HG03457 (cell line): ENCODE measurements at regions not wholly inside any gene's neighbourhood (a gene's known extent, or its start where the extent isn't known, plus 50 kb on each side); places are given as distances from the start of the nearest gene placed in this dataset.

Experiments used
- ATAC-seq: cut with Tn5 transposase; IDR thresholded peaks from one replicate; pipeline ENCODE4 v1.9.1; 2021; ENCODE audit warnings: moderate number of reproducible peaks; ENCODE audit not compliant: unreplicated experiment

GRCh38 chr5:159735749-159736660 lies 180.3 kb upstream of the ADRA1B start:
- ATAC-seq, result no peak

DNA sequence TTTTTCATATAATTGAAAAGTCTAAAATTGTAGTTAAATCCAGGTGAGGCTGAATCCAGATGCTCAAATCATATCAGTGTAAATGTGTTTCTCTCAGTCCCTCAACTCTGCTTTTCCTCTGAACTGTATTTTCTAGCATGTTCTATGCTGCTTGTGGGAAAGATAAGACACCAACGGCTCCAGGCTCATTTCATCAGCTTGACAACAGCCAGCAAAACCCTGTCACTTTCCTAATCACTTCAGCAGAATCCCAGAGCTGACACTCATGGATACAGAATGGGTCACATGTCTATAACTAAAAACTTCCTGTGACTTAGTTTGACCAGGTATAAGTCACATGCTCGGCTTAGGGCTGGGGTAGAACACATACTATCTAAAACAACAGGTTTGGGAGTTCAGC lies 179.4 kb upstream of the ADRA1B start:
- no peak for ATAC-seq

- no peak for ATAC-seq
Measured at GRCh38 chr5:159737263-159737662, 179.0 kb upstream of the ADRA1B start.

DNA sequence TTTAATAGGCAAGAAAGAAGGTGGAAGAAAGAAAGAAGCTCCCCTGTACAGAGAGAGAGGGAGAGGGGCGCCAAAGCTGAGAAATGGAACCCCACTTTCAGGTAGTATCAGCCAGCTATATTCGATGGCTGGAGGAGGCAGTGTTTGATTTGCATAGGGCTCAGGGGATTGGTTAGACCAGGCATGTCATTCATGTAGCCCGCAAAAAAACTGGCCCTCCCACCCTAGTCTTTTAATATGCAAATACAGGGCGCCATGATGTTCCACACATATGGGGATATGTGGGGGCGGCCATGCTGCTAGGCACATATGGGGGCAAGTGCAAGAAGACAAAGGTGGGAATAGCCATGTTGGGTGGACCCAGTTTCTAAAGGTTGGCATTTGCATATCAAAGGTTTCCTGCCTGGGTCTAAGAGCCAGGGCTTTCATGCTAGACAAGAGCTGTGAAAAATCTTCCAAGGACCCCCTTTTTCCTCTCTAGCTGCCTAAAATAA lies 174.4 kb upstream of the ADRA1B start:
- no peak for ATAC-seq

DNA sequence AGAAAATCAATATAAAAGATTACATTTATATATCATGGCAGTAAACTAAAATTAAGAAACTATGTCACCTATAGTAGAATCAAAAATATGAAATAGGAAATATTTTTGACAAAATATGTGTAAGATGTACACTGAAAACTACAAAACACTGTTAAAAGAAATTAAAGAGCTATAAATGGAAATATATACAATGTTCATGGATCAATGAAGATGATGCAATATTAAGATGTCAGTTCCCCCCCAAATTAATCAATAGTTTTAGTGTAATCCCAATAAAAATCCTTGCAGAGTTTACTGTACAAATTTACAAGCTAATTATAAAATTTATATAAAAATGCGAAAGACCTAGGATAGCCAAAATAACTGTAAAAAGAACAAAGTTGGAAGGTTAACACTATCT lies 173.0 kb upstream of the ADRA1B start:
- ATAC-seq, result no peak

DNA sequence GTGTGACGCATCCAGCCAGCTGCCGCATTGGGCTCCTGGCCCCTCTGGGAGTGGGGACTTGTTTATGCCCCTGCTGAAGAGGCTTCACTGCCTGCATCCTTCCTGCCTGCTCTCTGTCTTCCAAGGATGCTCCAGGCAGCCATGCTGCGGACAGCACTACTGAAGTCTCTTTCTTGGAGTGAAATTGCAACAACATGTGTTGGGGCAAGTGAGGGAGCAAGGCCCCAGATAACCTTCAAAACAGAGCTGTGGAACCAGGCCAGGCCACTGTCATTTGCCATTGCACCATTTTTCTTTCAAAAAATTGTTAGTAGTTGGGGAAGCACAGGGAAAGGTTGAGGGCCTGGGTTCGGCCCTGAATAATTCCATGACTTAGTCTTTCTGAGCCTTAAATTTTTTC lies 169.6 kb upstream of the ADRA1B start:
- no peak for ATAC-seq

- no peak for ATAC-seq
Measured at GRCh38 chr5:159749146-159749545, 167.1 kb upstream of the ADRA1B start.

- no peak for ATAC-seq
Measured at GRCh38 chr5:159750226-159750625, 166.1 kb upstream of the ADRA1B start.

DNA sequence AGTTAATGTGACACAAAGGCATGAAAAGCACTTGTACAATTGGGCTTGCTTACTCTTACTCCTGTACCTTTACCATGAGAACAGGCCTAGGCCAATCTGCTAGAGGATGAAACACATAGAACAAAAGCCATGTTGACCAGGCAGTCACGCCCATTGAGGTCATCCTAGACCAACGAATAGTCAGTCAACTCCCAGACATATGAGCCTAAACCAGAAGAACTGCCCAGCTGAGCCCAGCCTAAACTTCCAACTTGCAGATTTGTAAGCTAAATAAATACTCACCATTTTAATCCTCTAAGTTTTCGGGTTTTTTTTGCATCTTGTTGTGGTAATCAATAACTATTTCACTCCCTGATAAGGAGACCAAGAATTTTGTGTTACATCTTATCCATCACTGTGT lies 164.8 kb upstream of the ADRA1B start:
- ATAC-seq, result no peak

DNA sequence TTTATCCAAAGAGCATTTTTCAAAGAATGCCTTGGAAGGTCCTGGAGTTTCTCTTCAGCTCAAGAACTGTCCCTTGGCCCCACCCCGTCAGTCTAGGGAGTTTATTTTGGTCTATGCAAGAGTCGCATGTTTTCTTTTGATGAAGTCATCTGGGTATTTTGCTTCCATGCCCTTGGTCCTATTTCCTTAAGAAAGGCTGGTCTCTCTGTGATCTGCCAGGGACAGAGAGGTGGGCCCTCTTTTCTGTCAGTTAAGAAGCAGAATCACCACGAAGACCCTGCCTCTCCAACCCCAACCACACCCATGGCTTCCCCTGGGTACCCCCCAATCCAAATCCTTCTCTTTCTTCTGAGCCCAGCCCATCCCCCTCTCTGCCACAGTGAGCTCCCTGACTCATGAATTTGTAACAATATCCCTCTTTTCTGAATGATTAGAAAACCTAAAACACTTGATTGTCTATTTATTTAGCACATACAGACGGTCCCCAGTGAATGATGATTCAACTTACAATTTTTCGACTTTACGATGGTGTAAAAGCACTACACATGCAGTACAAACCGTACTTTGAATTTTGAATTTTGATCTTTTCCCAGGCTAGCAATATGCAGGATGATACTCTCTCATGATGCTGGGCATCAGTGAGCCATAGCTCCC lies 163.5 kb upstream of the ADRA1B start:
- ATAC-seq, result no peak

- no peak for ATAC-seq
Measured at GRCh38 chr5:159758189-159758588, 158.1 kb upstream of the ADRA1B start.

GRCh38 chr5:159759791-159760290 lies 156.4 kb upstream of the ADRA1B start:
- ATAC-seq, result no peak

DNA sequence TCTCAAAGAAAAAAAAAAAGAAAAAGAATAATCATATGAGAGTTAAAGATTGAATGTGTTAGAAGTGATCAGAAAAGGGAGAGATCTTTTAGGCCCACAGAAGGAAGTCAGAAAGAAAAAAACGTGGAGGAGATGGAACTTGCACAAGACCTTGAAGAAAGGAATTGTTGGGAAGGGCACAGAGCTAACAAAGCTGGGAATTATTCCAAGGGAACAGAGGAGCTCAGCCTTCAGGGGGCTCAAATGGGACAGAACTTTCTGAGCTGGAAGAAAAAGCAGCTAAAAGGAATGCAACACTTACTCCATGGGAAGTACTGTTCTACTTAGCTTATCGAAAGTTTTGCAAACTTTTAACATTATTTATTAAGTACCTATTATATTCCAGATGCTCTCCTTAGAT lies 153.4 kb upstream of the ADRA1B start:
- no peak for ATAC-seq

DNA sequence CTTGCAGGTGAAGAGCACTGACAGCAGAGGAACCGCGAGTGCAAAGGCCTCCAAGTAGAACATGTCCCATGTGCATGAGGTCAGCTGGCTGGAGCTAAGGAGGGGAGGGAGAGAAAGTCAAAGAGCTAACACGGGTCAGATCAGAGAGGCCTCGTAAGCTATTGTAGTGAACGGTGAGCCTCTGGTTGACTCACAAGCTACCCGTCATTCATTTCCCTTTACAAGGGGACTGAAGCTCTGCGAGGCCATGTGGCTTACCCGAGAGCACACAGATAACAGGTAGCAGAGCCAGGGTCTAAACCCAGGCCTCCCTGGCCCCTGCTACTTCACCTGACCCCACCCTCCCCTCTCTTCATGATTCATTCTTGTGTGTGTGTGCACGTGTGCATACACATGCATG lies 152.7 kb upstream of the ADRA1B start:
- no peak for ATAC-seq

- ATAC-seq, result no peak
Measured at GRCh38 chr5:159764283-159765134, 151.8 kb upstream of the ADRA1B start.

DNA sequence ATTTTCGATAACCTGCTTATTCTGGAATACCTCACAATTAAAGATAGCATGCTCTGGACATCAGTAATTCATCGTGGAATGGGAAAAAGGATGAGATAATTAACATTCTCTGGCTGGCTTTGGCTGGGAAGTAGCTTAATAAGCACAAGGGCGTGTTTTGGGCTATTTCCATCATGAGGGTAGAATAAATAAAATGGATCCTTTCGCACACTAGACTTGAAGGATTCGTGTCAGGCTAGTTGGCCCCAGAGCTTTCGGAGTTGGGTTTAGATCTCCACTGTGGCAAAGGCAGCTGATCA lies 151.2 kb upstream of the ADRA1B start:
- ATAC-seq, result no peak

- no peak for ATAC-seq
Measured at GRCh38 chr5:159765760-159766517, 150.3 kb upstream of the ADRA1B start.

DNA sequence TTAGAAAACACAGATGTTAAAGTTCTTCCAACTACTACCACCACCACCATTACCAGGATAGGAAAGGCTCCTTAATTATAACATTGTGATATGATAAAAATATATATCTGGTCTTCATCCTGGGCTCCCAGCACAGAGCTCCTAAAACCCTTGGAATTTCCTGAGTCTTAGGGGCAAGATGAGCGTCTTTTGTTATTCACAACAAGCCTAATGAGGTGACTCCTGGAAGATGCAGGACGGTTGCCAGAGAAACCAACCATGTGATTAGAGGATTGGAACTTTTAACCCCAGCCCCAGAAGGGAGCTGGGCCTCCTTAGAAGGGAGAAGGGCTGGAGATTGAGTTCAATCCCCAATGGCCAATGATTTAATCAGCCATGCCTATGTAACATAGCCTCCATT lies 148.0 kb upstream of the ADRA1B start:
- no peak for ATAC-seq

GRCh38 chr5:159772698-159773061 lies 143.6 kb upstream of the ADRA1B start:
- no peak for ATAC-seq

DNA sequence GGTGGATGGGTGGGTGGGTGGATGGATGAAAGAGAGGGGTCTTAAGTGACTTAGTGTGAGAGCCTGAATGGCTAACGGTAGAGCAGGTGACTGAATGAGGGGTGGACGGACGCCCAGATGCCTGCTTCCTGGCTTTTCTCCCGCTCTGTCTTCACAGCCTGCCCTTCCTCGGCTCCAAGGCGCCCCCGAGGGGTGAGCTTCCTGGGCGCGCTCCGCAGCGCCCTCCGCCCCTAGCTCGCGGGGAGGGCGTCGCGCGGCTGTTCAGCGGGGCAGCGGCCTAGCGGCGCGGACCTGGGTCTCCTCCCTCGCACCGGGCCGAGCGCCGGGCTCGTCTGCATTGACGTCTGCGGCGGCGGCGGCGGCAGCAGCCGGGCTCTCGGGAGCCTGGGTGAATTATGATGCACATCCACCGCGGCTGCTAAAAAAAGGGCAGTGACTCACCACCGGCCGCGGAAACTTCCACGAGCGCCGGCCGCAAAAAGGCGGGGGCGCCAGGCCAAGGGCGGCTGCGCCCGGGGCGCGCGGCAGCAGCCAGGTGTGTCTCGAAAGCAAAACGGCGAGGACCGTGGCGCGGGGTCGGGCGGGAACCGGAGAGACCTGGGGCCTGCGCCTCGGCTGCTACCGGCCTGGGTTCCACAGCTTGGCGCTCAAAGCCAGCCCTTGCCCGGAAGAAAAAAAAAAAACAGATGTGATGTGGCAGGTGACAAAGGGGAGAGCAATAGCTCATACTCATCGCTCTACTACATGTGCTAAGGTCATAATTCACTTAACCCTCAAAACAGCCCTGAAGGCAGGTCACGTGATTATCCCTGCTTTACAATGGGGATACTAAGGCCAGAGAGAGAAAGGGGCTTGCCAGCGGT lies 143.0 kb upstream of the ADRA1B start:
- ATAC-seq, result peak; percentile 91
